ENCODE measurements at regions not wholly inside any gene's neighbourhood (a gene's known extent, or its start where the extent isn't known, plus 50 kb on each side); places are given as distances from the start of the nearest gene placed in this dataset.
"Not testable (repeated sequence)": the region's sequence is repeated elsewhere in the genome, so short reads cannot be mapped to it uniquely, and the experiment has no call there.

DNA sequence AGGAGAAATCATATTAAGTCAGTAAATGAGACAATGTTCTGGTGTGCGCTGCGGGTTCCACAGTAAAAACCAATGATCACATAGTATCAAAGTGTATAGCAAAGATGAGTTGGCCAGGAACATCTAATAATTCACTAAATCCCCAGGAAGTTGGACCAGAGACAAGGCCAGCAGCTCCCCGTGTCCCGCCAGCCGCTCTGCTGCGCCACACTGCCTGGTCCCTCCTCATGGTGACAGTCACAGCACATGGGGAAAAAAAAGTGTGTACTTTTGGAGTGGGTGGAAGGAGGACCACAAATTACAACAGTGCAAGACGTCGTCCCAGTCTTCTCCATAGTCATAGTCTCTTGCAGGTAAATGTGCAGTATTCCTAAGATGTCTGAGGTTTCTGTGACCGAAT, 239.0 kb upstream of the RNF32 start:
- no peak for DNase-seq (ENCODE audit: low spot score)
- Mint-ChIP-seq H3K4me1 (ENCODE audit: low read depth) (no peaks in the 10 kb centered on the region), H3K4me3 (no peak overlapping the region), H3K9me3 (no peaks in the 10 kb centered on the region), H3K27me3 (ENCODE audit: insufficient read depth) (peaks cover 3% of the 10 kb centered on the region), H3K36me3 (ENCODE audit: low read depth) (no peaks in the 10 kb centered on the region), H3K27ac (no peak overlapping the region)
- intact Hi-C loops (cut with micrococcal nuclease) = no loop called here

DNA sequence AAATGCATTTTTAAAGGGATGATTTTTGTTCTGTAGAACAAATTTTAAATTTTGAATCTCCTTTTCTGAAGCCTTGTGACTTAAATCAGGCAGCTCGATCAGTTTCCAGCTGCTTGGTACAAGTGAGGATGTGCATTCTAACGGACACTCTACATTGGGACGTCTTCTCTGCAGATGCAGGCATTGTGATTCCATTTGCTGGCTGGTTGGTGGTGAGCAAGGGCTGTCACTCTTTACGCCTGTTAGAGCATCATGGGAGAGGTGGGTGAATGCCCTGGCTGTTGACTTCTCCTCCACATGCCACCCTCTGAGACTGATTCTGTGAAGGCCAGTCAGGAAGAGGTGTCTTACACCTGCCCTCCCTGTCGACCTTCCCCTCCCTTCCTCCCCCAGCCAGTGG, 240.5 kb upstream of the RNF32 start:
- H3K4me3 Mint-ChIP-seq = no peak overlapping the region
- H3K36me3 Mint-ChIP-seq (ENCODE audit: low read depth) = no peaks in the 10 kb centered on the region
- no peaks in the 10 kb centered on the region for H3K27me3 Mint-ChIP-seq (ENCODE audit: insufficient read depth)
- H3K4me1 Mint-ChIP-seq (ENCODE audit: low read depth) = no peaks in the 10 kb centered on the region
- H3K27ac Mint-ChIP-seq = peak overlapping the region; percentile 50
- no peak for DNase-seq (ENCODE audit: low spot score)
- intact Hi-C loops (cut with micrococcal nuclease) = no loop called here
- no peaks in the 10 kb centered on the region for H3K9me3 Mint-ChIP-seq

DNA sequence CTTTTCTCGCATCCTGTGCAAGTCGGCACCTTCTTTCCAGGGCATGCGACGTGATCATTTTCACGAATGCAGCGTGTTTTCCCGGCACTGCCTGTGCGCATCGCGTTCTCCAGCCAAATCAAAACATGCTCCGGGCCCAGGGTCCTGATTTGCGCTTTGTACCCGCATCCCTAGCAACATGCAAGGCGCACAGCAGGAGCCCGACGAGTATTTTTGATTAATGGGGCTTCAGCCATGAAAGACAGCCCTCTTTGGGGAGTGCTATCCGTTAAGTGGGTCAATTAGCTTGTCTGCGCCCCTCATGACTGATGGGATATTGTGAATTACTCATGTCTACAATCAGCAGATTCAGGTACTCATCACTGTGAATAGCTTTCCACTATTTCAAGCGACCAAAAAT, 243.3 kb upstream of the RNF32 start:
- H3K27me3 Mint-ChIP-seq (ENCODE audit: insufficient read depth) = no peaks in the 10 kb centered on the region
- no peaks in the 10 kb centered on the region for H3K36me3 Mint-ChIP-seq (ENCODE audit: low read depth)
- H3K27ac Mint-ChIP-seq = no peak overlapping the region
- intact Hi-C loops (cut with micrococcal nuclease) = no loop called here
- H3K9me3 Mint-ChIP-seq = no peaks in the 10 kb centered on the region
- no peak for DNase-seq (ENCODE audit: low spot score)
- H3K4me1 Mint-ChIP-seq (ENCODE audit: low read depth) = no peaks in the 10 kb centered on the region
- no peak overlapping the region for H3K4me3 Mint-ChIP-seq

DNA sequence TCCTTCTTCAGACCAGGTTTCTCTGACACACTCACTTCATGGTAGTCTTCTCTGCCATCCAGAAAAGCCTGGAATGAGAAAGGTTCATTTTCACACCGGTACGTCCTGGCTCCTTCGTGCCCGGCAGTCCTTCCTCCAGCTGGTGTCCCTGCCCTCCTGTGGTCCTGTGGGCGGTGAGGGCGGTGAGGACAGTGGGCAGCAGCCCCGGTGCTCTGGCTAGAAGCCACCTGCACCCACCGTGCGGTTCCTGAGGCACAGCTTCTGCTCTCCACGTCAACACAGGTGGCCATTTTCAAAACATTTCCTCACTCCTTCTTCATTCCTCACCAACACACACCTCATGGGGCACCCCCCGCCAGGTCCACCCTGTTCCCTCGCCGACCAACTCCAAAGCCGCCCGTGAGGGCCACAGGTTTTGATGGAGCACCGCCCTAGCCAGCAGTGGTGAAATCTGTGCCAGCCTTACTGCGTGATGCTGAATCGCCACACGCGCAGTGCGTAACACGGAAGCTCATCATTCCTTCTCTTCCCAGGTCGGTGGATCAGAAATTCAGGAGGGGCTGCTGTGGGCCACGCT, 251.4 kb upstream of the RNF32 start:
- intact Hi-C loops (cut with micrococcal nuclease) = no loop called here
- H3K27ac Mint-ChIP-seq = no peak overlapping the region

DNA sequence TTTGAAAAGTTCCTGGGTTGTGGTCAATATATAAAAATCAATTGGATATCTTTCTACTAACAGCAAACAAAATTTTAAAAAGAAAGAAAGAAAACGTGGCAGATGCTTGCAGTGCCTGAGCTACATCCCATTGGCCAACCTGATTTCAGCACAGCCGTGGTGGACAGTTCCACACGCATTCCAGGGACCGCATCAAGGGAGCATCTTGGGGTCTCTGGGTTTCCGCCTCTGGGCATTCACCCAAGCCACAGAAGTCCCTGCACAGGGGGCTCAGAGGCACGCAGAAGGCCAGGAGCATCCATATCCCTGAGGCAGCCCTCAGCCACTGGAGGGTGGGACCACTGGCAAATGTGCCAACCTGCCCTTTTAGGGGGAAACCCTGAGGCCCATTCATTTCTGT, 254.5 kb upstream of the RNF32 start:
- Mint-ChIP-seq H3K27ac (no peak overlapping the region), H3K27me3 (ENCODE audit: insufficient read depth) (no peaks in the 10 kb centered on the region), H3K4me1 (ENCODE audit: low read depth) (no peaks in the 10 kb centered on the region), H3K36me3 (ENCODE audit: low read depth) (no peaks in the 10 kb centered on the region), H3K9me3 (no peaks in the 10 kb centered on the region), H3K4me3 (no peak overlapping the region)
- intact Hi-C loops (cut with micrococcal nuclease) = no loop called here
- no peak for DNase-seq (ENCODE audit: low spot score)

More for the DNA sequence above, 251.4 kb upstream of the RNF32 start:
- Mint-ChIP-seq H3K27me3 (ENCODE audit: insufficient read depth) (no peaks in the 10 kb centered on the region), H3K4me3 (no peak overlapping the region), H3K9me3 (peaks cover 4% of the 10 kb centered on the region), H3K4me1 (ENCODE audit: low read depth) (no peaks in the 10 kb centered on the region), H3K36me3 (ENCODE audit: low read depth) (no peaks in the 10 kb centered on the region)
- DNase-seq (ENCODE audit: low spot score) = no peak

DNA sequence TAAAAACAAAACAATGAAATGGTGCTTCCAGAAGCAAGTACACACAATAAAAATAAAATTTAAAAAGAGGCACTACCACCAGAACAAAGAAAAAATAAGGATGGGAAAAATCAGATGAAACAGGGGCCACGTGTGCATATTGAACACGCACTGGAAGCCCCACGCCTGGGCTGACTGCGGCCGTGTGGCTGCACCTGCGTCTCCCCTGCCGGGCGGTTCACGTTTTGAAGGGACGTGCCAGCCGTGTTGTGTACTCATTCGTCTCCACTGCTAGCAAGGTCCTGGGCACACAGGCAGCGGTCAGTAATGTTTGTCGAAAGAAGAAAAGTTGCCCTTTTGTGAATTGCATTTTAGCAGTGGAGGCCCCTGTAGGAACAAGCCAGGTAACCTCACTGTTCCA, 255.9 kb upstream of the RNF32 start:
- H3K4me3 Mint-ChIP-seq = no peak overlapping the region
- DNase-seq (ENCODE audit: low spot score) = no peak
- H3K27me3 Mint-ChIP-seq (ENCODE audit: insufficient read depth) = no peaks in the 10 kb centered on the region
- H3K4me1 Mint-ChIP-seq (ENCODE audit: low read depth) = no peaks in the 10 kb centered on the region
- H3K9me3 Mint-ChIP-seq = no peaks in the 10 kb centered on the region
- H3K27ac Mint-ChIP-seq = no peak overlapping the region
- intact Hi-C loops (cut with micrococcal nuclease) = no loop called here
- H3K36me3 Mint-ChIP-seq (ENCODE audit: low read depth) = no peaks in the 10 kb centered on the region

DNA sequence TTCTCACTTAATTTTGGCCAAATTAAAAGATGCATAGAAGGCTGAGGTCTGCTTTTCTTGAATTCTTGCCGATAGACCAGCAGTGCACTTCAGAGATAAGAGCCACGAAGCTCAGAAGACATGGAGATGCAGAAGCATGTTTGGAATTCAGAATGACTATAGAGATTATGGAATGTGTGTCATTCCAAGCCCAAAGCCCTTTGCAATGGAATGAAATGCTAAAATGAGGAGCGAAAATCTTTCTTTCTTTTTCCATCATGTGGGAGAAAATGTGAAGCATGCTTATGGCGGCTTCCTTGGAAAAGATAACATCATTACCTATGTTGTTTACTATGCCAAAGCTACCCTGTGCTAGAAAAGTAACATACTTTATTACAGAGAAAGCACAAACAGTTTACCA, 257.0 kb upstream of the RNF32 start:
- Mint-ChIP-seq H3K4me1 (ENCODE audit: low read depth) (no peaks in the 10 kb centered on the region), H3K27me3 (ENCODE audit: insufficient read depth) (no peaks in the 10 kb centered on the region), H3K9me3 (no peaks in the 10 kb centered on the region)

DNA sequence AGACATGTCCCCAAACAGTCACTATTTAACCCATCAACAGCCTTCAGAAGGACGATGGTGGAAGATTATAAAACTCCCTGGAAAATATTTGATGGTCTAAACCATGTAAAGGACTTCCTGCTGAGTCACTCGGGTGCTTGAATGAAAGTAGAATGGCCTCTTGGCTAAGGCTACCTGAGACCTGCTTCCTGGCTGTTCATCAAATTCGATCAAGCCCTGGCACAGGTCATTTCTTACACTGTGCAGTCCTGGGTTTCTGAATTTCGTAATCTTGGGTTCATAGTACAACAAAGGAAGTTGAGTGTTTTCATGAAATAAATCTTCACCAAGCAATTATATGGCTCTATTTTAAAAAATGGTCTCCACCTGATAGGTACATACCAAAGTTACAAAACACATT, 260.3 kb upstream of the RNF32 start:
- Mint-ChIP-seq H3K27ac (no peak overlapping the region), H3K27me3 (ENCODE audit: insufficient read depth) (peaks cover 2% of the 10 kb centered on the region), H3K9me3 (no peaks in the 10 kb centered on the region), H3K36me3 (ENCODE audit: low read depth) (no peaks in the 10 kb centered on the region), H3K4me3 (no peak overlapping the region), H3K4me1 (ENCODE audit: low read depth) (no peaks in the 10 kb centered on the region)
- DNase-seq (ENCODE audit: low spot score) = no peak
- intact Hi-C loops (cut with micrococcal nuclease) = no loop called here

More for the DNA sequence above, 257.0 kb upstream of the RNF32 start:
- intact Hi-C loops (cut with micrococcal nuclease) = no loop called here
- Mint-ChIP-seq H3K4me3 (no peak overlapping the region), H3K27ac (no peak overlapping the region), H3K36me3 (ENCODE audit: low read depth) (no peaks in the 10 kb centered on the region)
- no peak for DNase-seq (ENCODE audit: low spot score)

DNA sequence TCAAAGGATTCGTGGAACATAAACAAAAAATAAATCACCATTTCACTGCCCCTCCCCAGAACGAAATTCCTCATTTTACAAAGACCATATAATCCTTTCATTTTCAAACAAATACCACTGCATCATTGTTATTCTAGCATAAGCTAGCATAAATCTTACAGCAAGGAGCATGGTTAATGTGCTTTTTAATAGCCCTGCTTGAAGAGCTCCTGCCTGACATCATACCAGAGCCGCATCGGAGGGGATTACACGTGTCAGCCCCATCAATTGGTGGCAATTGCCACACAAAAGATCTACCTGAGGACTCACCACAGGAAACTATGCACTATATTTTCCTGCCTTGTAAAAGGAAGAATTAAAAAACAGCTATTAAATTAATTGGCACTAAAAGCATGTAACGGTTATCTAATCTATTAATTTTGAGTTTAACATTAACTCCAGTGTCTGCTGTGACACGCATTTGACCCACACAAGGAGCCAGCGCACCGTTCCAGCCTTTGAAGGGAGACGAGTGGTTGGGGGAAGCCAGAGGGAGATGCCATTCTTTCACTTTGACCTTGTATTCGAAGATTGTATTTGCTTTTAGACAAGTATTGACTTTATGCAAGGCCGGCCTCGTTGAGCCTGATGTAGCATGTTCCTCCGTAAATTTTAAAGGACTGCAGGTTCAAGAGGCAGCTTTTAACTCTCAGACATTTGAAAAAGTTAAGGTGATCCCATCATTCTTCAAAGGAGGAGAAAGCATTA, 261.1 kb upstream of the RNF32 start:
- Mint-ChIP-seq H3K9me3 (no peaks in the 10 kb centered on the region), H3K36me3 (ENCODE audit: low read depth) (no peaks in the 10 kb centered on the region), H3K4me1 (ENCODE audit: low read depth) (no peaks in the 10 kb centered on the region), H3K27ac (no peak overlapping the region), H3K27me3 (ENCODE audit: insufficient read depth) (peaks cover 2% of the 10 kb centered on the region), H3K4me3 (no peak overlapping the region)
- intact Hi-C loops (cut with micrococcal nuclease) = no loop called here
- DNase-seq (ENCODE audit: low spot score) = no peak

DNA sequence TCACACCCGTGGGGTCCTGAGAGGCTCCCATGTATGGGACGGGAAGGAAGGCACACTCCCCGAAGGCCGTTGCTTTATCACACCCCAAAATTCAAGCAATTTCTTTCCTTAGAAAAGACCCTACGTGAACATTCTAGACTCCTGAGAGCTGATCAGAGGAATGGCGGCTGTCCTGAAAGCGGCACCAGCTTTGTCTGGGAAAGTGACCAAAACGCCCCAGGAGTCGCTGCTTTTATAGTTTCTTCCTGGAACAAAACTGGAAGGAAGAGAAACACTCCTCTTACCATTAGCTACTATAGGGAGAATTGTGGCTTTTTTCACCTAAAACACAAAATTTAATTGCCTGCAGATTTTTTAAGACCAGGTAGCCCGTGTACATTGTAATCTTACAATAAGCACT, 261.8 kb upstream of the RNF32 start:
- H3K4me3 Mint-ChIP-seq = no peak overlapping the region
- H3K27me3 Mint-ChIP-seq (ENCODE audit: insufficient read depth) = peaks cover 2% of the 10 kb centered on the region
- intact Hi-C loops (cut with micrococcal nuclease) = no loop called here
- no peak overlapping the region for H3K27ac Mint-ChIP-seq
- H3K36me3 Mint-ChIP-seq (ENCODE audit: low read depth) = no peaks in the 10 kb centered on the region
- no peaks in the 10 kb centered on the region for H3K9me3 Mint-ChIP-seq
- no peaks in the 10 kb centered on the region for H3K4me1 Mint-ChIP-seq (ENCODE audit: low read depth)
- DNase-seq (ENCODE audit: low spot score) = no peak

DNA sequence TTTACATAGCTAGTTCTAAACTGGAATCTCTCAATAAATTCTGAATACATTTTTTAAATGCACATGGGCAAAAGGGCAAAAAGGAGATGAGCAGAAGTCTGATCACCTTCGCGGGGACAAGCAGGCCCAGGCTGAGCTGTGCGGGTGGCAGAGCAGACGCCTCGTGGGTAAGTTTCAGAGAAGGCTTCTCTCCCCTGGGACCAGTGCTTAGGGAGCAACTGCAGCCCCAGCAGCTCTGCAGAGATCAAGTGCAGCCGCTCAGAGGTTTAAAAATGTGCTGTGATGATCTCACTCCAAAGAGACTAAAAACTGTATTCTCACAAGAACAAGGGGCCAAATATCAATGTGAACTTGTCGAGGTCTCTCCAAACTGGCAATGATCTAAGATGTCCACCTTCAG, 264.3 kb upstream of the RNF32 start:
- H3K36me3 Mint-ChIP-seq (ENCODE audit: low read depth) = no peaks in the 10 kb centered on the region
- H3K27me3 Mint-ChIP-seq (ENCODE audit: insufficient read depth) = peaks cover 2% of the 10 kb centered on the region
- no peak for DNase-seq (ENCODE audit: low spot score)
- intact Hi-C loops (cut with micrococcal nuclease) = no loop called here
- H3K4me1 Mint-ChIP-seq (ENCODE audit: low read depth) = no peaks in the 10 kb centered on the region
- no peak overlapping the region for H3K4me3 Mint-ChIP-seq
- H3K27ac Mint-ChIP-seq = no peak overlapping the region
- no peaks in the 10 kb centered on the region for H3K9me3 Mint-ChIP-seq

DNA sequence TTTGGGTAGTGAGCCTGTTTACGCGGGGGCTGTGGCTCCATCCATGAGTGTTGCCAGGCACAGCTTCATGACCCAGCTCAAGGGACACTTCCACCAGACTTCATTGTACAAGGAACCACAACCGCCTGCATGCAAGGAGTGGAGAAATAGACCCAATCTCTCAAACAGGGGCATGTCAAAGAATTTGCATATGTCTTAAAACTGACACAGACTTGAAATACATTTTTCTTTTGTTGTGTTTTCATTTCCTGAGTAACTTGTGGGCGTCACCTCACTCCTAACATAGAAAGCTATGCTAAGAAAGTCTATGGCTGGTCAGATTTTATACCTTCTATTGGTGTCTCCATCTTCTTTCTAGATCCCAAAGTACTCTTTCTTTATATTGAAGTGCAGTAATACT, 266.2 kb upstream of the RNF32 start:
- intact Hi-C loops (cut with micrococcal nuclease) = no loop called here
- no peak for DNase-seq (ENCODE audit: low spot score)
- Mint-ChIP-seq H3K27me3 (ENCODE audit: insufficient read depth) (peaks cover 2% of the 10 kb centered on the region), H3K4me1 (ENCODE audit: low read depth) (no peaks in the 10 kb centered on the region), H3K36me3 (ENCODE audit: low read depth) (no peaks in the 10 kb centered on the region), H3K27ac (no peak overlapping the region), H3K9me3 (no peaks in the 10 kb centered on the region), H3K4me3 (no peak overlapping the region)

DNA sequence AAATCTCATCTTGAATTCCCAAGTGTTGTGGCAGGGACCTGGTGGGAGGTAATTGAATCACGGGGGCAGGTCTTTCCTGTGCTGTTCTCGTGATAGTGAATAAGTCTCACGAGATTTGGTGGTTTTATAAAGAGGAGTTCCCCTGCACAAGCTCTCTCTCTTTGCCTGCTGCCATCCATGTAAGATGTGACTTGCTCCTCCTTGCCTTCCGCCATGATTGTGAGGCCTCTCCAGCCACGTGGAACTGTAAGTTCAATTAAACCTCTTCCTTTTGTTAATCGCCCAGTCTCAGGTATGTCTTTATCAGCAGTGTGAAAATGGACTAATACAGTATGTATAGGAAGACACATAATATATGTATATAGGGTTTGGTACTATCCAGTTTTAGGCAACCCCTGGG, 270.6 kb upstream of the RNF32 start:
- H3K27ac Mint-ChIP-seq; H3K9me3 Mint-ChIP-seq; intact Hi-C loops (cut with micrococcal nuclease); H3K4me1 Mint-ChIP-seq (ENCODE audit: low read depth); H3K4me3 Mint-ChIP-seq; DNase-seq (ENCODE audit: low spot score); H3K36me3 Mint-ChIP-seq (ENCODE audit: low read depth); H3K27me3 Mint-ChIP-seq (ENCODE audit: insufficient read depth): not testable (repeated sequence)

Measured in activated T-helper 1 cell treated with anti-CD3 and anti-CD28 coated beads, Interleukin-12 subunit alpha, Interleukin-12 subunit beta, Interleukin-2, Interleukin-4 antibody, amounts not matched to agents 30 ng/mL and 10 ng/mL and 1 ng/mL, durations not matched to agents 14 hours and 24 hours and 36 hours (primary cell).